ENCODE measurements at regions not wholly inside any gene's neighbourhood (a gene's known extent, or its start where the extent isn't known, plus 50 kb on each side); places are given as distances from the start of the nearest gene placed in this dataset.

DNA sequence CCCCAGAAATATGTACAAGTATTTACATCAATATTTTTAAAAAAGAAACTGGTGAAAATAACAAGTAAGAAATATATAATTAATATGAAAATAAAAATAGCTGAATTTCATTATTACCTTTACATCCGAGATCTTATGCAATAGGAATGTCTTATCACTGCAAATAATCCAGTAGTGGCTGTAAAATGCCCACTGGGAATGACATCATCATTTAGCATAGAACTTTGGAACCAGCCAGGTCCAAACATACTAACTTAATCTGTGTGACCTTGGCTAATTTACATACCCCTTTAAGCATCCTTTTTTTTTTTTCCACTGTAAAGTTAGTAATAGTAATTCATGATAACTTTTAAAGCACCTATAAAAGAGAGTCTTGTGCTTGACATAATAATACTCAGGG lies 611.7 kb downstream of the ZIC1 start:
- Mint-ChIP-seq H3K4me3 (no peak overlapping the region), H3K4me1 (no peaks in the 10 kb centered on the region), H3K27me3 (no peaks in the 10 kb centered on the region), H3K27ac (no peak overlapping the region), H3K9me3 (peaks cover 21% of the 10 kb centered on the region), H3K36me3 (ENCODE audit: low read depth) (no peaks in the 10 kb centered on the region)
- ATAC-seq (replicated peaks): no peak

GRCh38 chr3:148021381-148021780 lies 612.2 kb downstream of the ZIC1 start:
- Mint-ChIP-seq H3K27me3 (no peaks in the 10 kb centered on the region), H3K9me3 (peaks cover 26% of the 10 kb centered on the region), H3K4me3 (no peak overlapping the region), H3K27ac (no peak overlapping the region), H3K4me1 (no peaks in the 10 kb centered on the region), H3K36me3 (ENCODE audit: low read depth) (no peaks in the 10 kb centered on the region)
- ATAC-seq (replicated peaks): no peak

GRCh38 chr3:148023994-148024393 lies 614.8 kb downstream of the ZIC1 start:
- H3K9me3 Mint-ChIP-seq: peaks cover 16% of the 10 kb centered on the region
- no peak overlapping the region for H3K27ac Mint-ChIP-seq
- no peaks in the 10 kb centered on the region for H3K4me1 Mint-ChIP-seq
- H3K36me3 Mint-ChIP-seq (ENCODE audit: low read depth): no peaks in the 10 kb centered on the region
- no peak for ATAC-seq (replicated peaks)
- no peaks in the 10 kb centered on the region for H3K27me3 Mint-ChIP-seq
- no peak overlapping the region for H3K4me3 Mint-ChIP-seq

DNA sequence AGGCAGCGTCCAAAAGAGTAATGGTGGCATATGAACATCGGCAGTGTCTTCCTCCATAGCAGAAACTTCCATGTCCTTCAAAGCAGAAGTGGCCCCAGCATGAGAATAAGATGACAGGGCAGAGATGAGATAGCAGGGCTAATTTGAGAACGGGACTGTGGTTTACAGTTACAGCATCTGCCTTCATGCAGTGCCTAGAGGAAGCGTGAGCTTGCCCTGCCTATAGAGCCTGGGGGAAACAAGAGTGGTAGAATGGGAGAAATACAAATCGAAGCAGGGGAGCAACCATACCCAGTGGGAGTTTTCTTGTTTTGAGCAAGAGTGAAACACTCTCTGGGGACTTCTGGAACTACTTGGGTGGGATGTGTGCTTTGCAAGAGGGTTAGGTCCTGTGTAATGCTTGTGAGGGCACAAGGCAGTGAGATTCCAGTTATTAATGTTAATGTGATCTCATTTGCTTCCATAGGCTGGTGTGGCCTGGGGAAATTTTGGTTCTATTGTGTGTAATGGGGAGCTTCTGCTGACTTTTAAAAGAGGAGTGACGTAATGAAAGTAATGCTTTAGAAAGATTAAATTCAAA lies 616.9 kb downstream of the ZIC1 start:
- no peak for ATAC-seq (replicated peaks)
- Mint-ChIP-seq H3K27ac (no peak overlapping the region), H3K27me3 (no peaks in the 10 kb centered on the region), H3K4me3 (no peak overlapping the region), H3K9me3 (peaks cover 16% of the 10 kb centered on the region), H3K4me1 (no peaks in the 10 kb centered on the region), H3K36me3 (ENCODE audit: low read depth) (no peaks in the 10 kb centered on the region)

DNA sequence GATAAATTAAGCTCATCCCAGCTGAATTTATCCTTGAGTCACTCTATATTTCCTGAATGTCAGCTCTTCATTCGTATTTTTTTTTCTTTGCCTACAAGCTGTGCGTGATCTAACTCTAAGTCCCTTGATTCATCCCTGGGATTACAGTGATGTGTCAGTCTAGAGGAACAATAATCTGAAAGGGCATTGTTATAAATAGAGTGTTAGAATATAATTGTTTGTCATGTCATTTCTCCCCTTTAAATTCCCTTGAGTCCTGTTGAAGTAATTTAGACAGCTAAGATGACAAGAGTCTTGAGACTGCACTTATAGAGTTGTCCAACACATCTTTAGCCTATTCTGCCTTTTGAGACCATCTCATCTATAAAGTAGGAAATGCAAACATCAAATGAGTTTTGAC lies 621.8 kb downstream of the ZIC1 start:
- Mint-ChIP-seq H3K9me3 (peaks cover 3% of the 10 kb centered on the region), H3K27ac (no peak overlapping the region), H3K4me1 (no peaks in the 10 kb centered on the region), H3K4me3 (no peak overlapping the region), H3K36me3 (ENCODE audit: low read depth) (no peaks in the 10 kb centered on the region), H3K27me3 (no peaks in the 10 kb centered on the region)
- no peak for ATAC-seq (replicated peaks)

GRCh38 chr3:148034353-148034752 lies 625.2 kb downstream of the ZIC1 start:
- Mint-ChIP-seq H3K36me3 (ENCODE audit: low read depth) (no peaks in the 10 kb centered on the region), H3K4me1 (no peaks in the 10 kb centered on the region), H3K9me3 (peaks cover 3% of the 10 kb centered on the region), H3K4me3 (no peak overlapping the region), H3K27ac (no peak overlapping the region), H3K27me3 (no peaks in the 10 kb centered on the region)
- ATAC-seq (replicated peaks): no peak

DNA sequence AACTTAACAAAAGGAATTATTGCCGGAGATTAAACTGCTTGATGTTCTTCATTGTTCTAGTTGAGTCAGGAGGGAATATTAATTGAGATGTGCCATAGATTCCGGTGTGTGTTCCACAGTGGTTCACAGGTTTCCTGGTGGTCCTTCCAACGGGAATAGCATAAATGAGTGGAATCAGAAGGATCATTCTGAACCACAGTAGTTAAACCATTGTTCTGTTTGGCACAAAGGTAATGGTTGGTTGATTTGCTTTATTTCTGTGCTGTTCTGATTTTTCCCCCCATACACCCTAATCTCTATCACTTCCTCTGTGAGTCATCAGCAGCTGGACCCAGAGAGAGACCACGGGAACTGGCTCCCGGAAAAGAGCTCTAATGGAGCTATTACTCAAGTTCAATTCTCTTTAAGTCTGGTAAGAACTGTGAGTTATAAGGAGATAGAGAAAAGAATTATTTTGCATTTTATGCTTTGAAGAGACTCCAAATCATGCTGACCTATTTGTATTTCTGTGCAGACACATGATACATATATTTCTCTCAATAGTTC lies 627.2 kb downstream of the ZIC1 start:
- H3K4me3 Mint-ChIP-seq: no peak overlapping the region
- H3K27me3 Mint-ChIP-seq: no peaks in the 10 kb centered on the region
- no peak overlapping the region for H3K27ac Mint-ChIP-seq
- no peaks in the 10 kb centered on the region for H3K36me3 Mint-ChIP-seq (ENCODE audit: low read depth)
- no peaks in the 10 kb centered on the region for H3K4me1 Mint-ChIP-seq
- peaks cover 3% of the 10 kb centered on the region for H3K9me3 Mint-ChIP-seq
- ATAC-seq (replicated peaks): no peak

- no peaks in the 10 kb centered on the region for H3K36me3 Mint-ChIP-seq (ENCODE audit: low read depth)
- no peaks in the 10 kb centered on the region for H3K4me1 Mint-ChIP-seq
- no peak for ATAC-seq (replicated peaks)
- H3K27me3 Mint-ChIP-seq: no peaks in the 10 kb centered on the region
- H3K4me3 Mint-ChIP-seq: no peak overlapping the region
- no peaks in the 10 kb centered on the region for H3K9me3 Mint-ChIP-seq
- no peak overlapping the region for H3K27ac Mint-ChIP-seq
Measured at GRCh38 chr3:148042663-148043445, 633.7 kb downstream of the ZIC1 start.

- Mint-ChIP-seq H3K4me3 (no peak overlapping the region), H3K4me1 (no peaks in the 10 kb centered on the region), H3K36me3 (ENCODE audit: low read depth) (no peaks in the 10 kb centered on the region), H3K9me3 (no peaks in the 10 kb centered on the region), H3K27me3 (no peaks in the 10 kb centered on the region), H3K27ac (no peak overlapping the region)
- no peak for ATAC-seq (replicated peaks)
Measured at GRCh38 chr3:148044151-148044550, 635.0 kb downstream of the ZIC1 start.

GRCh38 chr3:148054999-148055398 lies 642.7 kb upstream of the AGTR1 start:
- Mint-ChIP-seq H3K4me1 (no peaks in the 10 kb centered on the region), H3K9me3 (no peaks in the 10 kb centered on the region), H3K27ac (no peak overlapping the region), H3K27me3 (no peaks in the 10 kb centered on the region), H3K36me3 (ENCODE audit: low read depth) (no peaks in the 10 kb centered on the region), H3K4me3 (no peak overlapping the region)
- no peak for ATAC-seq (replicated peaks)

GRCh38 chr3:148062590-148062989 lies 635.1 kb upstream of the AGTR1 start:
- no peak overlapping the region for H3K27ac Mint-ChIP-seq
- H3K36me3 Mint-ChIP-seq (ENCODE audit: low read depth): no peaks in the 10 kb centered on the region
- no peaks in the 10 kb centered on the region for H3K27me3 Mint-ChIP-seq
- no peak for ATAC-seq (replicated peaks)
- H3K4me1 Mint-ChIP-seq: no peaks in the 10 kb centered on the region
- peaks cover 4% of the 10 kb centered on the region for H3K9me3 Mint-ChIP-seq
- no peak overlapping the region for H3K4me3 Mint-ChIP-seq

DNA sequence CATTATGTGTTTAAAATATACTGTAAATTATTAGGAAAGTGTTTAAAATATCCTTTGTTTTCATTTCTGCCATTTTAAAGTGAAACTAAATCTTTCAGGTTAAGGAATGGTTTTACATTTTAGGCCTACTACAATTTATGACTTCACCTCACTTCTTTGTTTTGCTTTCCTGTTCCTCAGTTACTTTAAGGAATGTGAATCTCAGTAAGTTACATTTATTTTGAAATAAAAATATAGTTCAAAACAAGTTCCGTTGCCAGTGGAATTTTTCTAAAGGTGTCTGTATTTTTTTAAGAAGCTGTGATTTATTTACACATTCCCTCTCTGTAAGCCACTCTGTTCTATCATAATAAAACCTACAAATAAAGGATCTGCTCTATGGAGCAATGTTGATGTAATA lies 630.9 kb upstream of the AGTR1 start:
- Mint-ChIP-seq H3K27ac (no peak overlapping the region), H3K36me3 (ENCODE audit: low read depth) (no peaks in the 10 kb centered on the region), H3K9me3 (peaks cover 4% of the 10 kb centered on the region), H3K4me1 (no peaks in the 10 kb centered on the region), H3K4me3 (no peak overlapping the region), H3K27me3 (no peaks in the 10 kb centered on the region)
- no peak for ATAC-seq (replicated peaks)

GRCh38 chr3:148068466-148068865 lies 629.2 kb upstream of the AGTR1 start:
- no peak for ATAC-seq (replicated peaks)
- Mint-ChIP-seq H3K9me3 (peaks cover 4% of the 10 kb centered on the region), H3K27me3 (no peaks in the 10 kb centered on the region), H3K36me3 (ENCODE audit: low read depth) (no peaks in the 10 kb centered on the region), H3K4me1 (no peaks in the 10 kb centered on the region), H3K4me3 (no peak overlapping the region), H3K27ac (no peak overlapping the region)

DNA sequence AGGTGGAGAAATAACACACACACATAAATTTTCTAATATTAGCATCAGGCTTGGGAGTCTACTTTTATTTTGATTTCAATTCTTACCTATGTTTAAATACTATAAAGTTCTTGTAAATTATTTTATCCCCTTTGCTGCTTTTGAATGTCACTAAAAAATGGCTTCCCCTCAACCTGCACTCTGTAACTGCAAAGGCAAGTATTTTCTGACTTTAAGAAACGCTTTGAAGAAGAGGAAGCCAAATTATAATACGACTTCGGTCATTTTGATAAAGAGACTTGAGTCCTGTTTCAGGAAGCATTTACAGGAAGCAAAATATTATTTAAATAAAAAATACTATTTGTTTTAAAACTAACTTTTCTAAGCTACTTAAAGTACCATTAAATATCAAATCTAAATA lies 627.7 kb upstream of the AGTR1 start:
- Mint-ChIP-seq H3K36me3 (ENCODE audit: low read depth) (no peaks in the 10 kb centered on the region), H3K4me3 (no peak overlapping the region), H3K4me1 (no peaks in the 10 kb centered on the region), H3K27ac (no peak overlapping the region), H3K9me3 (no peaks in the 10 kb centered on the region), H3K27me3 (no peaks in the 10 kb centered on the region)
- no peak for ATAC-seq (replicated peaks)

DNA sequence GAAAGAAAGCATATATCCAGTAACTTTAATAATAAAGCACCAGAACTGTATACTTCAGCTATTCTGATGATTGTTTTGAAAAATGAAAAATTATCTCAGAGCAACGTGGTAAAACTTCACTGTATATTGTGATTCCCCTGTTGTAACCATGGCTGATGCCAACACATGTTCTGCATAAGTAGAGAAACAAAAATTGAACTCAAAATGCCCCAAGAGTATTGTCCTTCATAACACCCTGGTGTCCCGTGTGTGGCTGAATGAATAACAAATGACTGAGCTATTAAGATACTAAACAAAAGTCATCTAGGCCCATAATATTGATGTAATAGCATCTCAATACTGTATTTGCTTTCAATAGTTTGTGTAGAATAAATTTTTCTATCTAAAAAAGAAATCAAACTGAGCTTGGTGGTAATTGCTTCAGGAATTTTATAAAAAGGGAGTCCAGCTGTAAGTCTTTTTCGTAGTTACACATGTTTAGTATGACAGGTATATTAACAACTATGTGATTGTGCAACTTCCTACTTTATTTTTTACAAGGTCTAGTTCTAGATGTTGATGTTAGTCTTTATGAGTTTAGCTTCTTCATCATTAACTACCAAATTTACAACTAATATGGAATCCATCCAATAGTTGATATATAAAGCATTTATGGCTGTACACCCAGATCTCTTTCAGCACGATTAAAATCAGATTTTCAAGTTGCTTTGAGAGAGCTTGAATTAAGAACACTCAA lies 623.8 kb upstream of the AGTR1 start:
- H3K36me3 Mint-ChIP-seq (ENCODE audit: low read depth): no peaks in the 10 kb centered on the region
- no peak overlapping the region for H3K27ac Mint-ChIP-seq
- ATAC-seq (replicated peaks): no peak
- no peak overlapping the region for H3K4me3 Mint-ChIP-seq
- H3K27me3 Mint-ChIP-seq: no peaks in the 10 kb centered on the region
- H3K4me1 Mint-ChIP-seq: no peaks in the 10 kb centered on the region
- no peaks in the 10 kb centered on the region for H3K9me3 Mint-ChIP-seq

All from activated T-helper 17 cell treated with anti-CD3 and anti-CD28 coated beads, Interleukin-2, amount 50 U/mL, for 72 hours (primary cell).